GM12878 (cell line): ENCODE measurements at regions not wholly inside any gene's neighbourhood (a gene's known extent, or its start where the extent isn't known, plus 50 kb on each side); places are given as distances from the start of the nearest gene placed in this dataset.

ENCODE experiments used
- ATAC-seq: fragments of 200-7000 bp; cut with Tn5 transposase; 3 replicates; pipeline ENCODE4 v1.9.1; 2020; ENCODE audit warnings: mild to moderate bottlenecking, moderate library complexity
- BruUV-seq: library from RNA; stranded (reverse); fragments of 400-500 nt; replicated peaks from 2 replicates; lab custom pipeline; 2021; lab: Mats Ljungman, UMichigan
- CTCF ChIA-PET: fragments of 300-600 bp; sonication (Branson Sonifier 250); formaldehyde crosslinking; extraction: SDS; loops from one replicate; lab custom pipeline; 2021; ENCODE audit warnings: inconsistent platforms; lab: Yijun Ruan, JAX
- POLR2A ChIA-PET: fragments of 350-600 bp; formaldehyde crosslinking; extraction: SDS; loops from one replicate; lab custom pipeline; 2021; ENCODE audit warnings: inconsistent platforms; lab: Charles Lee
- RAD21 ChIA-PET: fragments of 300-600 bp; sonication (Branson Sonifier 250); formaldehyde crosslinking; loops from one replicate; lab custom pipeline; 2023; ENCODE audit warnings: antibody characterized with exemption; ENCODE audit not compliant: unreplicated experiment; lab: Charles Lee
- SMC1A ChIA-PET: fragments of 300-600 bp; sonication (Branson Sonifier 250); formaldehyde crosslinking; loops from one replicate; lab custom pipeline; 2023; ENCODE audit not compliant: unreplicated experiment, uncharacterized antibody; lab: Charles Lee
- DNase-seq: peaks from one replicate; pipeline ENCODE4 v3.0.0-alpha.2; 2011; ENCODE audit warnings: low read depth, low spot score
- FAIRE-seq: peaks from 3 replicates; lab custom pipeline; 2011; peaks lifted over from hg19 to GRCh38; lab: Jason Lieb, UNC
- H2AFZ ChIP-seq: 2 replicates; pipeline ENCODE4 v1.6.0; 2011; ENCODE audit warnings: low read depth, low read length, control low read depth; ENCODE audit not compliant: control insufficient read depth
- H3K27ac ChIP-seq: 2 replicates; pipeline ENCODE4 v1.5.1; 2011; ENCODE audit warnings: control low read depth; ENCODE audit not compliant: control insufficient read depth, insufficient read depth
- H3K27me3 ChIP-seq, 2 experiments: replicated peaks in 1 of 2; 2 replicates each; pipeline versions ENCODE4 v1.6.0 to v1.6.1; 2011; ENCODE audit warnings: low read length in 1 of 2; ENCODE audit not compliant: control insufficient read depth in 2 of 2, insufficient read depth in 2 of 2
- H3K36me3 ChIP-seq, 2 experiments: 2 replicates each; pipeline ENCODE4 v1.5.1; 2011; ENCODE audit warnings: low read length in 1 of 2; ENCODE audit not compliant: control insufficient read depth in 2 of 2, insufficient read depth in 2 of 2
- H3K4me1 ChIP-seq: 2 replicates; pipeline ENCODE4 v1.6.1; 2011; ENCODE audit warnings: mild to moderate bottlenecking, low read length, moderate library complexity, mixed read lengths; ENCODE audit not compliant: control insufficient read depth, insufficient read depth
- H3K4me2 ChIP-seq: 2 replicates; pipeline ENCODE4 v1.6.0; 2011; ENCODE audit warnings: control low read depth; ENCODE audit not compliant: control insufficient read depth, insufficient read depth
- H3K4me3 ChIP-seq: fragments of 200-600 bp; sonication (generic); 2 replicates; pipeline ENCODE4 v1.5.1; 2016
- H3K79me2 ChIP-seq: 2 replicates; pipeline ENCODE4 v1.6.0; 2011; ENCODE audit warnings: low read length; ENCODE audit not compliant: control insufficient read depth, insufficient read depth
- H3K9ac ChIP-seq: 2 replicates; pipeline ENCODE4 v1.8.0; 2011; ENCODE audit warnings: low read length, control low read depth, mixed read lengths; ENCODE audit not compliant: control insufficient read depth, insufficient read depth
- H3K9me3 ChIP-seq: replicated peaks from 3 replicates; pipeline ENCODE4 v1.5.1; 2011; ENCODE audit warnings: mild to moderate bottlenecking, low read length; ENCODE audit not compliant: control insufficient read depth, insufficient read depth
- H4K20me1 ChIP-seq: 2 replicates; pipeline ENCODE4 v1.6.0; 2011; ENCODE audit not compliant: control insufficient read depth, insufficient read depth
- ATF2 ChIP-seq: IDR thresholded peaks from 2 replicates; pipeline ENCODE4 v1.6.1; 2012; ENCODE audit warnings: low read length, inconsistent platforms
- BHLHE40 ChIP-seq, 2 experiments: fragments of 450-650 bp in 1 of 2; IDR thresholded peaks; 2 replicates each; pipeline ENCODE4 v1.6.1; 2011 to 2017; ENCODE audit warnings: low read depth in 2 of 2, borderline replicate concordance in 1 of 2, improper control_type of control experiment in 1 of 2, low read length in 1 of 2, mild to moderate bottlenecking in 1 of 2
- CEBPB ChIP-seq, 2 experiments: fragments of 150-350 bp in 1 of 2; IDR thresholded peaks; 2 replicates each; pipeline ENCODE4 v1.6.1; 2012 to 2014; ENCODE audit warnings: low read depth in 2 of 2, low read length in 2 of 2, borderline replicate concordance in 1 of 2, inconsistent platforms in 1 of 2
- CUX1 ChIP-seq: IDR thresholded peaks from 2 replicates; pipeline ENCODE4 v1.6.1; 2012; ENCODE audit warnings: improper control_type of control experiment, low read depth, low read length; ENCODE audit not compliant: insufficient replicate concordance
- ESRRA ChIP-seq: IDR thresholded peaks from 2 replicates; pipeline ENCODE4 v1.6.1; 2012; ENCODE audit warnings: mild to moderate bottlenecking, low read length, improper control_type of control experiment
- IRF3 ChIP-seq: fragments of 450-650 bp; IDR thresholded peaks from 2 replicates; pipeline ENCODE4 v1.6.1; 2014; ENCODE audit warnings: mild to moderate bottlenecking
- KLF5 ChIP-seq: fragments of 450-650 bp; IDR thresholded peaks from 2 replicates; pipeline ENCODE4 v1.6.1; 2014; ENCODE audit warnings: mild to moderate bottlenecking; ENCODE audit not compliant: partially characterized antibody
- LARP7 ChIP-seq: fragments of 450-650 bp; IDR thresholded peaks from 2 replicates; pipeline ENCODE4 v1.6.1; 2017; ENCODE audit warnings: mild to moderate bottlenecking
- MTA2 ChIP-seq: fragments of 450-650 bp; IDR thresholded peaks from 2 replicates; pipeline ENCODE4 v1.6.1; 2016; ENCODE audit warnings: low read depth, mild to moderate bottlenecking, moderate library complexity
- MTA3 ChIP-seq: IDR thresholded peaks from 2 replicates; pipeline ENCODE4 v1.6.1; 2012; ENCODE audit warnings: low read length, inconsistent platforms, borderline replicate concordance
- NFYA ChIP-seq: IDR thresholded peaks from 2 replicates; pipeline ENCODE4 v1.6.1; 2011; ENCODE audit warnings: low read depth, mild to moderate bottlenecking, low read length, improper control_type of control experiment, borderline replicate concordance
- NR2C1 ChIP-seq: fragments of 450-650 bp; IDR thresholded peaks from 2 replicates; pipeline ENCODE4 v1.6.1; 2017; ENCODE audit warnings: antibody characterized with exemption, mild to moderate bottlenecking, moderate library complexity
- PML ChIP-seq: IDR thresholded peaks from 2 replicates; pipeline ENCODE4 v1.6.1; 2012; ENCODE audit warnings: low read length, inconsistent platforms
- POLR2A ChIP-seq: IDR thresholded peaks from 2 replicates; pipeline ENCODE4 v1.6.1; 2011; ENCODE audit warnings: low read depth, mild to moderate bottlenecking, low read length
- POU2F2 ChIP-seq: IDR thresholded peaks from 3 replicates; pipeline ENCODE4 v1.6.1; 2011; ENCODE audit warnings: low read depth, mild to moderate bottlenecking, low read length, borderline replicate concordance
- SKIL ChIP-seq: fragments of 450-650 bp; IDR thresholded peaks from 2 replicates; pipeline ENCODE4 v1.6.1; 2017; ENCODE audit warnings: mild to moderate bottlenecking, low read depth, inconsistent platforms; ENCODE audit not compliant: poor library complexity, severe bottlenecking
- WGBS: methylation state at CpG from one replicate; pipeline ENCODE4 v1.1.6; 2016; ENCODE audit warnings: low lambda C conversion rate; ENCODE audit not compliant: insufficient replicate concordance, insufficient coverage; ENCODE audit errors: missing lambda C conversion rate; 5-methylcytosine and 5-hydroxymethylcytosine counted together
- in situ Hi-C: fragments of 300-500 bp; cut with MboI; formaldehyde crosslinking; loops from 9 replicates; pipeline ENCODE4 v1.14.3; 2018; ENCODE audit warnings: mixed read lengths
- intact Hi-C: fragments of 100-400 bp; cut with micrococcal nuclease; formaldehyde crosslinking; loops from one replicate; pipeline ENCODE4 v1.14.2; 2022; ENCODE audit not compliant: unreplicated experiment

- CTCF ChIA-PET: interaction anchor here (0.8 to 5.8 kb wide), 9 partner anchors 19 to 197 kb away, joined by 3 to 56 read pairs (median 4); partner anchors contain the start of gene KYNU
- in situ Hi-C loops: no loop called here
Measured at GRCh38 chr2:142796588-142796987, 80.9 kb upstream of the KYNU start.

More at GRCh38 chr2:142796588-142796987, 80.9 kb upstream of the KYNU start:
- no peak overlapping the region for H3K4me3 ChIP-seq
- RAD21 ChIA-PET: interaction anchor here (0.6 to 3.8 kb wide), 6 partner anchors 76 to 183 kb away, joined by 3 to 21 read pairs (median 4); no protein-coding TSS in a partner anchor
- no peak overlapping the region for H3K27ac ChIP-seq
- TF ChIP-seq BHLHE40 (IDR thresholded peaks at IDR 0.05; ENCODE audit: borderline replicate concordance in 1 of 2, low read depth in 2 of 2, low read length in 1 of 2) (no peak), NR2C1 (no peak), LARP7 (no peak), ESRRA (no peak), POU2F2 (no peak), ATF2 (no peak), MTA3 (no peak), SKIL (no peak), MTA2 (no peak), POLR2A (no peak), KLF5 (no peak), IRF3 (no peak), PML (no peak), NFYA (no peak), CEBPB (IDR thresholded peaks at IDR 0.05; ENCODE audit: borderline replicate concordance in 1 of 2, low read depth in 2 of 2, low read length in 2 of 2) (no peak), CUX1 (no peak)
- SMC1A ChIA-PET: interaction anchor here (0.7 to 4.5 kb wide), 10 partner anchors 19 to 193 kb away, joined by 3 to 47 read pairs (median 3); partner anchors contain the start of gene KYNU
- H2AFZ ChIP-seq: no peak overlapping the region
- DNase-seq (no peak), ATAC-seq (no peak), FAIRE-seq (no peak)
- no peaks in the 10 kb centered on the region for H3K9me3 ChIP-seq
- WGBS: 100% methylated on average over 1 of the region's 1 CpG
- POLR2A ChIA-PET: no interaction called here
- intact Hi-C loops: loop anchor here (2.0 kb wide), 1 partner anchor 184 kb away; no protein-coding TSS in a partner anchor
- no peak overlapping the region for H3K9ac ChIP-seq
- BruUV-seq: no TSS peak
- no peaks in the 10 kb centered on the region for H3K27me3 ChIP-seq
- no peaks in the 10 kb centered on the region for H3K79me2 ChIP-seq
- no peaks in the 10 kb centered on the region for H4K20me1 ChIP-seq
- H3K36me3 ChIP-seq: no peaks in the 10 kb centered on the region
- H3K4me1 ChIP-seq: no peaks in the 10 kb centered on the region
- H3K4me2 ChIP-seq: no peak overlapping the region
